HEK293T (cell line): ENCODE measurements at regions not wholly inside any gene's neighbourhood (a gene's known extent, or its start where the extent isn't known, plus 50 kb on each side); places are given as distances from the start of the nearest gene placed in this dataset.

Source experiments
- FOXM1 ChIP-seq: fragments of 450-650 bp; IDR thresholded peaks from 2 replicates; pipeline ENCODE4 v1.6.1; 2017; ENCODE audit warnings: mild to moderate bottlenecking, borderline replicate concordance
- HDGF ChIP-seq: fragments of 450-650 bp; IDR thresholded peaks from 2 replicates; pipeline ENCODE4 v1.6.1; 2017; ENCODE audit warnings: antibody characterized with exemption, borderline replicate concordance
- L3MBTL2 ChIP-seq: fragments of 450-650 bp; conservative IDR thresholded peaks from 2 replicates; pipeline ENCODE4 v1.6.1; 2016; ENCODE audit warnings: mild to moderate bottlenecking
- SUZ12 ChIP-seq: fragments of 450-650 bp; IDR thresholded peaks from 2 replicates; pipeline ENCODE4 v1.6.1; 2016; ENCODE audit warnings: mild to moderate bottlenecking

GRCh38 chr14:34187061-34187460 lies 236.2 kb upstream of the EGLN3 start:
- no peak for TF ChIP-seq L3MBTL2
- no peak for TF ChIP-seq HDGF
- TF ChIP-seq SUZ12: no peak
- no peak for TF ChIP-seq FOXM1
